NCI-H82 treated with DMSO at 0.1 percent for 48 hours (cell line): ENCODE measurements at regions not wholly inside any gene's neighbourhood (a gene's known extent, or its start where the extent isn't known, plus 50 kb on each side); places are given as distances from the start of the nearest gene placed in this dataset.
"Not testable (repeated sequence)": the region's sequence is repeated elsewhere in the genome, so short reads cannot be mapped to it uniquely, and the experiment has no call there.

Source experiments
- DNase-seq: peaks from one replicate; lab custom pipeline; 2025; ENCODE audit not compliant: unreplicated experiment; lab: John Stamatoyannopoulos, UW

- no peak for DNase-seq
These were observed 62.6 kb downstream of the ZIC1 start for GRCh38 chr3:147471741-147472140.

GRCh38 chr3:147472846-147473245, 63.7 kb downstream of the ZIC1 start:
- DNase-seq = no peak

GRCh38 chr3:147483145-147483544, 74.0 kb downstream of the ZIC1 start:
- DNase-seq = no peak

- no peak for DNase-seq
These were observed 74.4 kb downstream of the ZIC1 start for GRCh38 chr3:147483578-147483977.

GRCh38 chr3:147493065-147493464, 83.9 kb downstream of the ZIC1 start:
- no peak for DNase-seq

GRCh38 chr3:147493666-147494065, 84.5 kb downstream of the ZIC1 start:
- no peak for DNase-seq

- no peak for DNase-seq
These were observed 88.1 kb downstream of the ZIC1 start for GRCh38 chr3:147497286-147497685.

- no peak for DNase-seq
These were observed 98.6 kb downstream of the ZIC1 start for GRCh38 chr3:147507638-147508286.

GRCh38 chr3:147509448-147509847, 100.3 kb downstream of the ZIC1 start:
- DNase-seq = no peak

GRCh38 chr3:147513785-147514184, 104.6 kb downstream of the ZIC1 start:
- DNase-seq = no peak

GRCh38 chr3:147514366-147515160, 105.4 kb downstream of the ZIC1 start:
- no peak for DNase-seq

GRCh38 chr3:147518465-147518864, 109.3 kb downstream of the ZIC1 start:
- no peak for DNase-seq

- DNase-seq = no peak
These were observed 112.5 kb downstream of the ZIC1 start for GRCh38 chr3:147521646-147522045.

- DNase-seq = not testable (repeated sequence)
These were observed 113.6 kb downstream of the ZIC1 start for GRCh38 chr3:147522780-147523179.

- no peak for DNase-seq
These were observed 120.4 kb downstream of the ZIC1 start for GRCh38 chr3:147529551-147529950.

GRCh38 chr3:147538034-147538433, 128.9 kb downstream of the ZIC1 start:
- DNase-seq = no peak

GRCh38 chr3:147540921-147541320, 131.8 kb downstream of the ZIC1 start:
- no peak for DNase-seq

- no peak for DNase-seq
These were observed 135.1 kb downstream of the ZIC1 start for GRCh38 chr3:147544290-147544689.

- DNase-seq = no peak
These were observed 142.3 kb downstream of the ZIC1 start for GRCh38 chr3:147551491-147551890.

- DNase-seq = no peak
These were observed 145.2 kb downstream of the ZIC1 start for GRCh38 chr3:147554332-147554731.

- DNase-seq = no peak
These were observed 163.8 kb downstream of the ZIC1 start for GRCh38 chr3:147572970-147573340.

- DNase-seq = no peak
These were observed 165.5 kb downstream of the ZIC1 start for GRCh38 chr3:147574621-147575020.

GRCh38 chr3:147575391-147575790, 166.2 kb downstream of the ZIC1 start:
- no peak for DNase-seq
